GM23338 (cell line): ENCODE measurements at regions not wholly inside any gene's neighbourhood (a gene's known extent, or its start where the extent isn't known, plus 50 kb on each side); places are given as distances from the start of the nearest gene placed in this dataset.
"Not testable (repeated sequence)": the region's sequence is repeated elsewhere in the genome, so short reads cannot be mapped to it uniquely, and the experiment has no call there.

Source experiments
- ATAC-seq: fragments of 200-7000 bp; cut with Tn5 transposase; 3 replicates; pipeline ENCODE4 v1.9.1; 2020
- DNase-seq: peaks from one replicate; pipeline ENCODE4 v3.0.0-alpha.2; 2015; ENCODE audit warnings: low spot score
- H2AFZ ChIP-seq: fragments of 200-600 bp; sonication (generic); 2 replicates; pipeline ENCODE4 v1.8.0; 2016; ENCODE audit warnings: antibody characterized with exemption, mild to moderate bottlenecking, moderate library complexity
- H3F3A ChIP-seq: fragments of 200-600 bp; sonication (generic); replicated peaks from 2 replicates; pipeline ENCODE4 v1.8.0; 2017; ENCODE audit warnings: antibody characterized with exemption, mixed run types, low read depth
- H3K27ac ChIP-seq: fragments of 200-600 bp; sonication (generic); 2 replicates; pipeline ENCODE4 v1.6.1; 2016; ENCODE audit warnings: low read depth
- H3K27me3 ChIP-seq: fragments of 200-600 bp; sonication (generic); 2 replicates; pipeline ENCODE4 v1.8.0; 2016; ENCODE audit warnings: mild to moderate bottlenecking, mixed run types, moderate library complexity; ENCODE audit not compliant: insufficient read depth
- H3K36me3 ChIP-seq: fragments of 200-600 bp; sonication (generic); 2 replicates; pipeline ENCODE4 v1.8.0; 2016; ENCODE audit warnings: mild to moderate bottlenecking; ENCODE audit not compliant: insufficient read depth
- H3K4me1 ChIP-seq: fragments of 200-600 bp; sonication (generic); 2 replicates; pipeline ENCODE4 v1.8.0; 2016; ENCODE audit warnings: mild to moderate bottlenecking, moderate library complexity; ENCODE audit not compliant: insufficient read depth
- H3K4me2 ChIP-seq: fragments of 200-600 bp; sonication (generic); 2 replicates; pipeline ENCODE4 v1.7.1; 2017; ENCODE audit warnings: mixed run types
- H3K4me3 ChIP-seq: fragments of 200-600 bp; sonication (generic); 2 replicates; pipeline ENCODE4 v1.6.1; 2016; ENCODE audit warnings: mixed run types
- H3K79me2 ChIP-seq: fragments of 200-600 bp; sonication (generic); replicated peaks from 2 replicates; pipeline ENCODE4 v1.8.0; 2017; ENCODE audit warnings: mild to moderate bottlenecking; ENCODE audit not compliant: insufficient read depth
- H3K9me2 ChIP-seq: fragments of 200-600 bp; sonication (generic); 2 replicates; pipeline ENCODE4 v1.8.0; 2017; ENCODE audit not compliant: insufficient read depth
- H4K20me1 ChIP-seq: fragments of 200-600 bp; sonication (generic); replicated peaks from 2 replicates; pipeline ENCODE4 v1.8.0; 2017; ENCODE audit warnings: mild to moderate bottlenecking; ENCODE audit not compliant: insufficient read depth
- H3K27ac Mint-ChIP-seq: 2 replicates; pipeline ENCODE4 v1.8.0; 2020; ENCODE audit warnings: inconsistent platforms, mild to moderate bottlenecking, moderate library complexity, mixed read lengths
- H3K27me3 Mint-ChIP-seq: 3 replicates; pipeline ENCODE4 v1.8.0; 2022; ENCODE audit warnings: low read depth, mild to moderate bottlenecking, moderate library complexity, mixed read lengths, inconsistent platforms; ENCODE audit not compliant: insufficient read depth, poor library complexity
- H3K36me3 Mint-ChIP-seq: 3 replicates; pipeline ENCODE4 v1.8.0; 2021; ENCODE audit warnings: low read depth, mild to moderate bottlenecking, inconsistent platforms, moderate library complexity, mixed read lengths
- H3K4me1 Mint-ChIP-seq: 3 replicates; pipeline ENCODE4 v1.8.0; 2020; ENCODE audit warnings: mild to moderate bottlenecking, inconsistent platforms, mixed read lengths
- H3K4me3 Mint-ChIP-seq: 3 replicates; pipeline ENCODE4 v1.8.0; 2021; ENCODE audit warnings: moderate library complexity, mild to moderate bottlenecking, inconsistent platforms, mixed read lengths
- H3K9me3 Mint-ChIP-seq: 3 replicates; pipeline ENCODE4 v1.8.0; 2020; ENCODE audit warnings: moderate library complexity, mild to moderate bottlenecking, inconsistent platforms, mixed read lengths
- CREB1 ChIP-seq: fragments of 250-450 bp; sonication (Bioruptor Pico); IDR thresholded peaks from 2 replicates; pipeline ENCODE4 v1.5.0; 2020; ENCODE audit warnings: low read depth, mild to moderate bottlenecking, moderate library complexity
- JUNB ChIP-seq: IDR thresholded peaks from one replicate; pipeline ENCODE4 v1.6.1; 2016; ENCODE audit warnings: antibody characterized with exemption; ENCODE audit not compliant: unreplicated experiment
- TF ChIP-seq, protein P1 (sequence below), 2 experiments: fragments of 200-600 bp in 1 of 2; sonication (generic) in 1 of 2; conservative IDR thresholded peaks; 2 replicates each; pipeline versions ENCODE4 v1.5.1 to v1.6.1; 2016 to 2017; ENCODE audit warnings: antibody characterized with exemption in 2 of 2, low read depth in 2 of 2, mild to moderate bottlenecking in 2 of 2, moderate library complexity in 1 of 2

DNA sequence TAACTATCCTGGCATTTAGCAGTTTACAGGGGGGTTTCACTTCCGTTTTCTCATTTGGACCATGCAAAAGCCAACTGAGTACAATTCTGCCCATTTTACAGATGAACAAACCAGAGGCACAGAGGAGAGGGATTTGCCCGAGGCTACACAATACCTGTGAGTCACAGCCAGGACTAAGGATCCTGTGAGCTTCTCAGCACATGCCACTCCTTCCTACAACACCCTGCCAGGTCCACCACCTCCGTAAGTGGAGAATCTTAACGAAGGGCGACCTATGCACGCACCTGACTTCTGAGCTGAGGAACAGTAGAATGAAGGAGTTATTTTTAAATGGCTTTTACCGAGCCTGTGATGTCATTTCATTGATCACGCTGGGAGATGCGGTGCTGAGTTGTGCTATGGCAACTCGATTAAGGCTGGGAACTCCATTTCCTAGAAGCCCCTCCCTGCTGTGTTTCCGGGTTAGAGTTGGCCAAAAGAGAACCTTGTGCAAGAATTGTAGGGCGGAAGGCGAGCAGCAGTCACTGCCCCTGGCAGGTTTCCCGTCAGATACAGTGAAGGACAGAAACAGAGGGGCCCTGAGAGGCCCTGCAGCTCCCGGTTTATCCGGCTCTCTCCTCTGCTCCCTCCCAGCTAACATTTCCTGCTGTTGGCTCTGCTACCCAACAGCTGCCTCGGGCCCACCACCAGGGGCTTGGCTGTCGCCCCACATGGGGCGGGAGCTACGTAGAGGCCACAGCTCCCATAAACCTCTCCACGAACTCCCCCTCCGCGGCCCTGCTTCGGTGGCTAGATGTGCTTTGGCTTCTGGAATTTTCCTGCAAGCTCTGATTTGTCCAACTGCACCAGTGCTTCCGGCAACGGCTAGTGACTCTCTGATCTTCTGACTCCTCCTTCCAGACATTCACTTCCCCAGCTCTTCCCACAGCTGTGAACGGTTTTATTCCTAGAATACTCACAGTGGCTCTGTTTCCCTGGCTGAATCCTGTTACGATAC is 75.1 kb upstream of the USP9X start:
- Histone ChIP-seq H3K4me3 (no peak overlapping the region), H3K27ac (peak overlapping the region; percentile 2; the same call in 1 of the 2 replicates), H3F3A (no peaks in the 10 kb centered on the region), H3K27me3 (no peaks in the 10 kb centered on the region), H2AFZ (peak overlapping the region; percentile 90), H3K4me1 (no peaks in the 10 kb centered on the region), H3K4me2 (no peak overlapping the region), H3K9me2 (no peaks in the 10 kb centered on the region), H3K79me2 (no peaks in the 10 kb centered on the region), H4K20me1 (no peaks in the 10 kb centered on the region), H3K36me3 (no peaks in the 10 kb centered on the region)
- Mint-ChIP-seq H3K27ac (no peak overlapping the region), H3K9me3 (no peaks in the 10 kb centered on the region; the same call in 2 of the 3 replicates), H3K4me3 (no peak overlapping the region; the same call in 2 of the 3 replicates), H3K27me3 (peaks cover 4% of the 10 kb centered on the region), H3K36me3 (no peaks in the 10 kb centered on the region; the same call in 2 of the 3 replicates), H3K4me1 (peaks cover 17% of the 10 kb centered on the region)
- DNase-seq (peak; percentile 60), ATAC-seq (peak; percentile 96)
- TF ChIP-seq JUNB (no peak), CREB1 (CRISPR knock-in tag) (0 out of 2 replicates have a peak, but pooled peaks have one; percentile 13)
- TF ChIP-seq, protein P1, sequence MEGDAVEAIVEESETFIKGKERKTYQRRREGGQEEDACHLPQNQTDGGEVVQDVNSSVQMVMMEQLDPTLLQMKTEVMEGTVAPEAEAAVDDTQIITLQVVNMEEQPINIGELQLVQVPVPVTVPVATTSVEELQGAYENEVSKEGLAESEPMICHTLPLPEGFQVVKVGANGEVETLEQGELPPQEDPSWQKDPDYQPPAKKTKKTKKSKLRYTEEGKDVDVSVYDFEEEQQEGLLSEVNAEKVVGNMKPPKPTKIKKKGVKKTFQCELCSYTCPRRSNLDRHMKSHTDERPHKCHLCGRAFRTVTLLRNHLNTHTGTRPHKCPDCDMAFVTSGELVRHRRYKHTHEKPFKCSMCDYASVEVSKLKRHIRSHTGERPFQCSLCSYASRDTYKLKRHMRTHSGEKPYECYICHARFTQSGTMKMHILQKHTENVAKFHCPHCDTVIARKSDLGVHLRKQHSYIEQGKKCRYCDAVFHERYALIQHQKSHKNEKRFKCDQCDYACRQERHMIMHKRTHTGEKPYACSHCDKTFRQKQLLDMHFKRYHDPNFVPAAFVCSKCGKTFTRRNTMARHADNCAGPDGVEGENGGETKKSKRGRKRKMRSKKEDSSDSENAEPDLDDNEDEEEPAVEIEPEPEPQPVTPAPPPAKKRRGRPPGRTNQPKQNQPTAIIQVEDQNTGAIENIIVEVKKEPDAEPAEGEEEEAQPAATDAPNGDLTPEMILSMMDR (conservative IDR thresholded peaks at IDR 0.05; ENCODE audit: low read depth in 2 of 2): peak; percentile 0 to 32; a peak in 1 of 4 replicates

GRCh38 chrX:41014776-41015360 is 70.4 kb upstream of the USP9X start:
- no peaks in the 10 kb centered on the region for H3K36me3 Mint-ChIP-seq
- no peaks in the 10 kb centered on the region; the same call in 2 of the 3 replicates for H3K9me3 Mint-ChIP-seq
- no peak for ATAC-seq
- Histone ChIP-seq H3K36me3 (no peaks in the 10 kb centered on the region), H3K27me3 (no peaks in the 10 kb centered on the region), H3K9me2 (no peaks in the 10 kb centered on the region), H3K4me1 (peaks cover 4% of the 10 kb centered on the region; the same call in 1 of the 2 replicates), H3K27ac (no peak overlapping the region), H3K4me3 (no peak overlapping the region), H2AFZ (no peak overlapping the region), H3F3A (no peaks in the 10 kb centered on the region), H4K20me1 (no peaks in the 10 kb centered on the region), H3K4me2 (no peak overlapping the region), H3K79me2 (no peaks in the 10 kb centered on the region)
- H3K4me1 Mint-ChIP-seq: peaks cover 17% of the 10 kb centered on the region
- H3K27me3 Mint-ChIP-seq: peaks cover 2% of the 10 kb centered on the region
- no peak for TF ChIP-seq CREB1 (CRISPR knock-in tag)
- H3K4me3 Mint-ChIP-seq: no peak overlapping the region
- H3K27ac Mint-ChIP-seq: no peak overlapping the region
- DNase-seq: no peak

- H3K36me3 Mint-ChIP-seq, H3F3A ChIP-seq, H3K79me2 ChIP-seq, H3K4me3 Mint-ChIP-seq, H3K36me3 ChIP-seq, H3K27ac ChIP-seq, H3K9me3 Mint-ChIP-seq, H3K27ac Mint-ChIP-seq, H3K4me3 ChIP-seq, ATAC-seq, H4K20me1 ChIP-seq, DNase-seq, H3K27me3 ChIP-seq, H3K4me1 Mint-ChIP-seq, H3K4me2 ChIP-seq, H3K27me3 Mint-ChIP-seq, H3K4me1 ChIP-seq, H2AFZ ChIP-seq, H3K9me2 ChIP-seq: not testable (repeated sequence)
Observed at GRCh38 chrX:41017785-41018184, 67.5 kb upstream of the USP9X start.

- H3K27ac ChIP-seq: not testable (repeated sequence)
- ATAC-seq: peak; percentile 61
Observed at GRCh38 chrX:41018391-41019040, 66.7 kb upstream of the USP9X start.

More at GRCh38 chrX:41018391-41019040, 66.7 kb upstream of the USP9X start:
- not testable (repeated sequence) for H3K4me1 Mint-ChIP-seq, H3K4me3 Mint-ChIP-seq, H3K27me3 ChIP-seq, H4K20me1 ChIP-seq, H3K79me2 ChIP-seq, H3K27me3 Mint-ChIP-seq, H3K9me2 ChIP-seq, H3K4me3 ChIP-seq, H3K36me3 ChIP-seq, H3F3A ChIP-seq, H3K9me3 Mint-ChIP-seq, H3K4me1 ChIP-seq, H2AFZ ChIP-seq, H3K36me3 Mint-ChIP-seq, DNase-seq
- 0 out of 2 replicates have a peak overlapping the region, but pooled peaks have one; percentile 48 for H3K4me2 ChIP-seq
- H3K27ac Mint-ChIP-seq: peak overlapping the region; percentile 84; the same call in 1 of the 2 replicates
